ENCODE measurements at regions not wholly inside any gene's neighbourhood (a gene's known extent, or its start where the extent isn't known, plus 50 kb on each side); places are given as distances from the start of the nearest gene placed in this dataset.

- no peak for TF ChIP-seq POLR2AphosphoS5 (IDR thresholded peaks at IDR 0.05; ENCODE audit: low read depth, low read length)
- no peak for TF ChIP-seq POLR2A (IDR thresholded peaks at IDR 0.05; ENCODE audit: low read depth, low read length)
- no peak for TF ChIP-seq TAF1 (IDR thresholded peaks at IDR 0.05; ENCODE audit: borderline replicate concordance, low read depth, low read length)
These were observed 259.9 kb downstream of the IRF8 start for GRCh38 chr16:86158688-86159360.
